ENCODE measurements at regions not wholly inside any gene's neighbourhood (a gene's known extent, or its start where the extent isn't known, plus 50 kb on each side); places are given as distances from the start of the nearest gene placed in this dataset.

DNA sequence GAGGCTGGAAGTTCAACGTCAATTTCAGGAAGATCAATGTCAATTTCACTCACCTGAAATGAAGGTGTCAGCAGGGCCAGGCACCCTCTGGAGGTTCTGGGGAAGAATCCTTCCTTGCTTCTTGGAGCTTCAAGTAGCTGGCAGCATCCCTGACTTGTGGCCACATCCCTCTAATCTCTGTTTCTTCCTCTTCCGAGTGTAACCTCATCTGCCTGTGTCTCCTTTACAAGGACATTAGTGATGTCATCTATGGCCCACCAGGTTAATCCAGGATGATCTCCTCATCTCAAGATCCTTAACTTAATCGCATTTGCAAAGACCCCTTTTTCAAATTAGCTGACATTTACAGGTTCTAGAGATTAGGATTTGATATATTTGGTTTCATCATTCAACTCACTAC lies 240.8 kb upstream of the MTNR1B start:
- TF ChIP-seq, protein P1, sequence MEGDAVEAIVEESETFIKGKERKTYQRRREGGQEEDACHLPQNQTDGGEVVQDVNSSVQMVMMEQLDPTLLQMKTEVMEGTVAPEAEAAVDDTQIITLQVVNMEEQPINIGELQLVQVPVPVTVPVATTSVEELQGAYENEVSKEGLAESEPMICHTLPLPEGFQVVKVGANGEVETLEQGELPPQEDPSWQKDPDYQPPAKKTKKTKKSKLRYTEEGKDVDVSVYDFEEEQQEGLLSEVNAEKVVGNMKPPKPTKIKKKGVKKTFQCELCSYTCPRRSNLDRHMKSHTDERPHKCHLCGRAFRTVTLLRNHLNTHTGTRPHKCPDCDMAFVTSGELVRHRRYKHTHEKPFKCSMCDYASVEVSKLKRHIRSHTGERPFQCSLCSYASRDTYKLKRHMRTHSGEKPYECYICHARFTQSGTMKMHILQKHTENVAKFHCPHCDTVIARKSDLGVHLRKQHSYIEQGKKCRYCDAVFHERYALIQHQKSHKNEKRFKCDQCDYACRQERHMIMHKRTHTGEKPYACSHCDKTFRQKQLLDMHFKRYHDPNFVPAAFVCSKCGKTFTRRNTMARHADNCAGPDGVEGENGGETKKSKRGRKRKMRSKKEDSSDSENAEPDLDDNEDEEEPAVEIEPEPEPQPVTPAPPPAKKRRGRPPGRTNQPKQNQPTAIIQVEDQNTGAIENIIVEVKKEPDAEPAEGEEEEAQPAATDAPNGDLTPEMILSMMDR (IDR thresholded peaks at IDR 0.05; ENCODE audit: borderline replicate concordance, extremely low read depth, low read length, poor library complexity, severe bottlenecking) = no peak
- TF ChIP-seq EZH2 (IDR thresholded peaks at IDR 0.05; ENCODE audit: borderline replicate concordance, low read depth, low read length, severe bottlenecking) = no peak
